Caco-2 (cell line): ENCODE measurements at regions not wholly inside any gene's neighbourhood (a gene's known extent, or its start where the extent isn't known, plus 50 kb on each side); places are given as distances from the start of the nearest gene placed in this dataset.

Source experiments
- BruUV-seq: library from RNA; stranded (reverse); fragments of 400-500 nt; replicated peaks from 2 replicates; lab custom pipeline; 2021; lab: Mats Ljungman, UMichigan
- CTCF ChIA-PET: fragments of 300-600 bp; sonication (Branson Sonifier 250); formaldehyde crosslinking; loops from one replicate; lab custom pipeline; 2022; ENCODE audit warnings: antibody characterized with exemption; lab: Charles Lee
- POLR2A ChIA-PET: fragments of 300-600 bp; sonication (Branson Sonifier 250); formaldehyde crosslinking; loops from one replicate; lab custom pipeline; 2022; ENCODE audit warnings: antibody characterized with exemption; lab: Charles Lee
- DNase-seq, 2 experiments: peaks; one replicate each; pipeline versions ENCODE4 v3.0.0 to v3.0.0-alpha.2; 2020 to 2022
- H3K27me3 ChIP-seq: replicated peaks from 2 replicates; pipeline ENCODE4 v1.6.0; 2011; ENCODE audit warnings: low read length; ENCODE audit not compliant: control insufficient read depth, insufficient read depth
- H3K36me3 ChIP-seq: 2 replicates; pipeline ENCODE4 v1.5.1; 2011; ENCODE audit warnings: low read length; ENCODE audit not compliant: control insufficient read depth, insufficient read depth
- H3K4me1 ChIP-seq: fragments of 250-450 bp; sonication (Bioruptor Pico); 2 replicates; pipeline ENCODE4 v1.5.1; 2020; ENCODE audit warnings: mild to moderate bottlenecking
- H3K4me3 ChIP-seq: 2 replicates; pipeline ENCODE4 v1.5.1; 2011; ENCODE audit warnings: low read depth, mild to moderate bottlenecking, control low read depth, low read length
- H3K9me3 ChIP-seq: fragments of 250-450 bp; sonication (Bioruptor Pico); 2 replicates; pipeline ENCODE4 v1.5.1; 2020; ENCODE audit warnings: mild to moderate bottlenecking, moderate library complexity
- H3K27ac Mint-ChIP-seq: one replicate; pipeline ENCODE4 v1.8.0; 2022; ENCODE audit warnings: mixed read lengths; ENCODE audit not compliant: unreplicated experiment
- H3K27me3 Mint-ChIP-seq: one replicate; pipeline ENCODE4 v1.8.0; 2022; ENCODE audit warnings: mixed read lengths; ENCODE audit not compliant: insufficient read depth, unreplicated experiment
- H3K36me3 Mint-ChIP-seq: one replicate; pipeline ENCODE4 v1.8.0; 2022; ENCODE audit warnings: mild to moderate bottlenecking, mixed read lengths; ENCODE audit not compliant: insufficient read depth, unreplicated experiment
- H3K4me1 Mint-ChIP-seq: one replicate; pipeline ENCODE4 v1.8.0; 2022; ENCODE audit warnings: low read depth, mixed read lengths; ENCODE audit not compliant: unreplicated experiment
- H3K4me3 Mint-ChIP-seq: one replicate; pipeline ENCODE4 v1.8.0; 2022; ENCODE audit warnings: mild to moderate bottlenecking, moderate library complexity, mixed read lengths; ENCODE audit not compliant: unreplicated experiment
- H3K9me3 Mint-ChIP-seq: one replicate; pipeline ENCODE4 v1.8.0; 2022; ENCODE audit warnings: mixed read lengths; ENCODE audit not compliant: unreplicated experiment
- CTCF ChIP-seq, 2 experiments: fragments of 200-600 bp in 1 of 2; IDR thresholded peaks; 1 replicate in 1 of 2; 2 replicates in 1 of 2; pipeline versions ENCODE4 v1.5.1 to v1.8.0; 2011 to 2022; ENCODE audit warnings: antibody characterized with exemption in 1 of 2, control low read depth in 1 of 2, inconsistent platforms in 1 of 2, low read depth in 1 of 2, low read length in 1 of 2, mild to moderate bottlenecking in 1 of 2, moderate library complexity in 1 of 2; ENCODE audit not compliant: insufficient read depth in 1 of 2, severe bottlenecking in 1 of 2, unreplicated experiment in 1 of 2
- intact Hi-C: fragments of 100-400 bp; cut with micrococcal nuclease; formaldehyde crosslinking; loops from one replicate; pipeline ENCODE4 v1.10.0; 2022; ENCODE audit not compliant: unreplicated experiment

DNA sequence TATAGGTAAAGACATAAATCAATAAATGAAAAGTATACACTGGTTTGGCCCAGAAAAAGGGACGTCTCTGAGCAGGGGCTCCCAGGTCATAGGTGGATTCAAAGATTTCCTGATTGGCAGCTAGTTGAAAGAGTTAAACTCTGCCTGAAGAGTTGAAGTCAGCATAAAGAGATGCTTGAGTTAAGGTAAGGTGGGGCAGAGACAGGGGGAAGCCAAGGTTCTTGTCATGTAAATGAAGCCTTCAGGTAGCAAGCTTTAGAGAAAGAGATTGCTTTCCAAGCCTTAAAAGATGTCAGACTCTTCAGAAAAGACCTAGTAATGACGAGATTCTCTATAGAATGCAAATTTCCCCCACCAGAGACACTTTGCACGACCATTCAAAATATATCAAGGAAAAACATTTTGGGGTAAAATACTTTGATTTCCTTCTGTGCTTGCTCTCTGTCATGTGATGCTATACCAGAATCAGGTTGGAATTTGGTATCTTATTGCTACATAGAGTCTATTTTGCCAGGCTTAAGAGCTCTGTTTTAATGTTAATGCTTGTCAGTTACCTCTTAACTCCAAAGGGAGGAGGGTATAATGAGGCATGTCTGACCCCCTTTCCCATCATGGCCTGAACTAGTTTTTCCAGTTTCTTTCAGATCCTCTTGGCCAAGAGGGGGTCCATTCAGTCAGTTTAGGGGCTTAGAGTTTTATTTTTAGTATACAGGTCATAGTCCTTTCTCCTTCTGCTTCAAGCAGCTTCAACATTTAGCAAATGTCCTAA, 429.6 kb downstream of the ADRA2A start:
- Mint-ChIP-seq H3K27ac (no peak overlapping the region), H3K4me1 (no peaks in the 10 kb centered on the region), H3K36me3 (no peaks in the 10 kb centered on the region), H3K9me3 (peaks cover 22% of the 10 kb centered on the region), H3K4me3 (no peak overlapping the region), H3K27me3 (peaks cover 3% of the 10 kb centered on the region)
- Histone ChIP-seq H3K4me1 (no peaks in the 10 kb centered on the region), H3K36me3 (no peaks in the 10 kb centered on the region), H3K27me3 (no peaks in the 10 kb centered on the region), H3K4me3 (no peak overlapping the region), H3K9me3 (0 out of 2 replicates have a peak, but pooled peaks cover 3% of the 10 kb centered on the region)
- no TSS peak for BruUV-seq
- no peak for TF ChIP-seq CTCF (IDR thresholded peaks at IDR 0.05; ENCODE audit: insufficient read depth in 1 of 2, low read depth in 1 of 2, low read length in 1 of 2, severe bottlenecking in 1 of 2, unreplicated experiment in 1 of 2)
- DNase-seq, result no peak
- intact Hi-C loops, result no loop called here
- POLR2A ChIA-PET, result no interaction called here
- CTCF ChIA-PET, result no interaction called here

GRCh38 chr10:111511751-111512150, 434.9 kb downstream of the ADRA2A start:
- BruUV-seq, result no TSS peak
- Mint-ChIP-seq H3K36me3 (no peaks in the 10 kb centered on the region), H3K4me3 (no peak overlapping the region), H3K4me1 (no peaks in the 10 kb centered on the region), H3K27me3 (peaks cover 5% of the 10 kb centered on the region), H3K27ac (no peak overlapping the region), H3K9me3 (no peaks in the 10 kb centered on the region)
- H3K9me3 ChIP-seq, result no peaks in the 10 kb centered on the region
- no peaks in the 10 kb centered on the region for H3K36me3 ChIP-seq
- no peak for DNase-seq
- POLR2A ChIA-PET, result no interaction called here
- no peak overlapping the region for H3K4me3 ChIP-seq
- TF ChIP-seq CTCF (IDR thresholded peaks at IDR 0.05; ENCODE audit: insufficient read depth in 1 of 2, low read depth in 1 of 2, low read length in 1 of 2, severe bottlenecking in 1 of 2, unreplicated experiment in 1 of 2), result no peak
- CTCF ChIA-PET, result no interaction called here
- intact Hi-C loops, result no loop called here
- no peaks in the 10 kb centered on the region for H3K27me3 ChIP-seq
- no peaks in the 10 kb centered on the region for H3K4me1 ChIP-seq

- no peak for DNase-seq
- no peaks in the 10 kb centered on the region for H3K4me1 Mint-ChIP-seq
- no peaks in the 10 kb centered on the region for H3K27me3 ChIP-seq
- H3K27ac Mint-ChIP-seq, result no peak overlapping the region
- no peak for TF ChIP-seq CTCF (IDR thresholded peaks at IDR 0.05; ENCODE audit: insufficient read depth in 1 of 2, low read depth in 1 of 2, low read length in 1 of 2, severe bottlenecking in 1 of 2, unreplicated experiment in 1 of 2)
- POLR2A ChIA-PET, result no interaction called here
- no peak overlapping the region for H3K4me3 Mint-ChIP-seq
- H3K9me3 ChIP-seq, result no peaks in the 10 kb centered on the region
- H3K36me3 Mint-ChIP-seq, result no peaks in the 10 kb centered on the region
- no peaks in the 10 kb centered on the region for H3K9me3 Mint-ChIP-seq
- intact Hi-C loops, result no loop called here
- H3K4me3 ChIP-seq, result no peak overlapping the region
- CTCF ChIA-PET, result no interaction called here
- BruUV-seq, result no TSS peak
- peaks cover 5% of the 10 kb centered on the region for H3K27me3 Mint-ChIP-seq
- no peaks in the 10 kb centered on the region for H3K4me1 ChIP-seq
- H3K36me3 ChIP-seq, result no peaks in the 10 kb centered on the region
Measured at GRCh38 chr10:111515264-111515663, 438.4 kb downstream of the ADRA2A start.
